ENCODE measurements at regions not wholly inside any gene's neighbourhood (a gene's known extent, or its start where the extent isn't known, plus 50 kb on each side); places are given as distances from the start of the nearest gene placed in this dataset.

DNA sequence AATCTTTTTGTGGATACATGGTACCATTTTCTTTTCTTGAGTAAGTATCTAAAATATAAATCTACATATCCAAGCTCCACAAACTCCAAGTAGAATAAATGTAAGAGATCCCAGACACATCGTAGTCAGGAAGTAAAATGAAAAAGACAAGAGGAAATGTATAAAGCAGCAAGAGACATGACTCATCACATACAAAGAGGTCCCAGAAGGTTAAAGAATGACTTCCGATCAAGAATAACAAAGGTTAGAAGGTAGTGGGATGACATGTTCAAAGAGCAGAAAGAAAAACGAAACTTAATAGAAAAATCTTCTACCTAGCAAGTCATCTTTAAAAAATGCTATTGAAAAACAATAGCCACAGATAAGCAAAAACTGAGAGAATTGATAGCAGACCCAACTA is 705.8 kb downstream of the NR2F2 start:
- Histone ChIP-seq H3K9ac (no peak overlapping the region), H3K4me3 (IDR thresholded peaks at IDR 0.05; ENCODE audit: insufficient read depth, low read depth, low read length) (no peak overlapping the region), H2AFZ (ENCODE audit: low read depth) (no peak overlapping the region), H3K4me1 (ENCODE audit: low read depth, poor library complexity, severe bottlenecking) (no peaks in the 10 kb centered on the region), H3K36me3 (ENCODE audit: insufficient read depth) (no peaks in the 10 kb centered on the region), H3K27ac (no peak overlapping the region), H3K4me2 (no peak overlapping the region), H3K79me2 (ENCODE audit: insufficient read depth, low read depth) (no peaks in the 10 kb centered on the region), H3K27me3 (ENCODE audit: insufficient read depth, low read depth) (no peaks in the 10 kb centered on the region), H4K20me1 (ENCODE audit: insufficient read depth) (no peaks in the 10 kb centered on the region)
- TF ChIP-seq, protein P1, sequence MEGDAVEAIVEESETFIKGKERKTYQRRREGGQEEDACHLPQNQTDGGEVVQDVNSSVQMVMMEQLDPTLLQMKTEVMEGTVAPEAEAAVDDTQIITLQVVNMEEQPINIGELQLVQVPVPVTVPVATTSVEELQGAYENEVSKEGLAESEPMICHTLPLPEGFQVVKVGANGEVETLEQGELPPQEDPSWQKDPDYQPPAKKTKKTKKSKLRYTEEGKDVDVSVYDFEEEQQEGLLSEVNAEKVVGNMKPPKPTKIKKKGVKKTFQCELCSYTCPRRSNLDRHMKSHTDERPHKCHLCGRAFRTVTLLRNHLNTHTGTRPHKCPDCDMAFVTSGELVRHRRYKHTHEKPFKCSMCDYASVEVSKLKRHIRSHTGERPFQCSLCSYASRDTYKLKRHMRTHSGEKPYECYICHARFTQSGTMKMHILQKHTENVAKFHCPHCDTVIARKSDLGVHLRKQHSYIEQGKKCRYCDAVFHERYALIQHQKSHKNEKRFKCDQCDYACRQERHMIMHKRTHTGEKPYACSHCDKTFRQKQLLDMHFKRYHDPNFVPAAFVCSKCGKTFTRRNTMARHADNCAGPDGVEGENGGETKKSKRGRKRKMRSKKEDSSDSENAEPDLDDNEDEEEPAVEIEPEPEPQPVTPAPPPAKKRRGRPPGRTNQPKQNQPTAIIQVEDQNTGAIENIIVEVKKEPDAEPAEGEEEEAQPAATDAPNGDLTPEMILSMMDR (conservative IDR thresholded peaks at IDR 0.05; ENCODE audit: low read depth, low read length): no peak

DNA sequence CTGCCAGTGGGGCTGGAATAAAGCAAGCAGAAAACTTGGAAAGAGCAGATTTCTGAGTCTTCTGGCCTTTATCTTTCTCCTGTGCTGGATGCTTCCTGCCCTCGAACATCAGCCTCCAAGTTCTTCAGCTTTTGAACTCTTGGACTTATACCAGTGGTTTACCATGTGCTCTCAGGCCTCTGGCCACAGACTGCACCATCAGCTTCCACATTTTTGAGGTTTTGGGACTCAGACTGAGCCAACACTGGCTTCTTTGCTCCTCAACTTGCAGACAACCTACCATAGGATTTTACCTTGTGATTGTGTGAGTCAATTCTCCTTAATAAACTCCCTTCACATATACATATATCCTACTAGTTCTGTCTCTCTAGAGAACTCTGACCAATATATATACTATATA is 706.6 kb downstream of the NR2F2 start:
- H3K27ac ChIP-seq: no peak overlapping the region
- H3K79me2 ChIP-seq (ENCODE audit: insufficient read depth, low read depth): no peaks in the 10 kb centered on the region
- TF ChIP-seq, protein P1 (conservative IDR thresholded peaks at IDR 0.05; ENCODE audit: low read depth, low read length): no peak
- no peaks in the 10 kb centered on the region for H3K36me3 ChIP-seq (ENCODE audit: insufficient read depth)
- H4K20me1 ChIP-seq (ENCODE audit: insufficient read depth): no peaks in the 10 kb centered on the region
- no peaks in the 10 kb centered on the region for H3K4me1 ChIP-seq (ENCODE audit: low read depth, poor library complexity, severe bottlenecking)
- no peak overlapping the region for H3K4me3 ChIP-seq (IDR thresholded peaks at IDR 0.05; ENCODE audit: insufficient read depth, low read depth, low read length)
- no peak overlapping the region for H3K4me2 ChIP-seq
- H2AFZ ChIP-seq (ENCODE audit: low read depth): no peak overlapping the region
- H3K9ac ChIP-seq: no peak overlapping the region
- H3K27me3 ChIP-seq (ENCODE audit: insufficient read depth, low read depth): no peaks in the 10 kb centered on the region

DNA sequence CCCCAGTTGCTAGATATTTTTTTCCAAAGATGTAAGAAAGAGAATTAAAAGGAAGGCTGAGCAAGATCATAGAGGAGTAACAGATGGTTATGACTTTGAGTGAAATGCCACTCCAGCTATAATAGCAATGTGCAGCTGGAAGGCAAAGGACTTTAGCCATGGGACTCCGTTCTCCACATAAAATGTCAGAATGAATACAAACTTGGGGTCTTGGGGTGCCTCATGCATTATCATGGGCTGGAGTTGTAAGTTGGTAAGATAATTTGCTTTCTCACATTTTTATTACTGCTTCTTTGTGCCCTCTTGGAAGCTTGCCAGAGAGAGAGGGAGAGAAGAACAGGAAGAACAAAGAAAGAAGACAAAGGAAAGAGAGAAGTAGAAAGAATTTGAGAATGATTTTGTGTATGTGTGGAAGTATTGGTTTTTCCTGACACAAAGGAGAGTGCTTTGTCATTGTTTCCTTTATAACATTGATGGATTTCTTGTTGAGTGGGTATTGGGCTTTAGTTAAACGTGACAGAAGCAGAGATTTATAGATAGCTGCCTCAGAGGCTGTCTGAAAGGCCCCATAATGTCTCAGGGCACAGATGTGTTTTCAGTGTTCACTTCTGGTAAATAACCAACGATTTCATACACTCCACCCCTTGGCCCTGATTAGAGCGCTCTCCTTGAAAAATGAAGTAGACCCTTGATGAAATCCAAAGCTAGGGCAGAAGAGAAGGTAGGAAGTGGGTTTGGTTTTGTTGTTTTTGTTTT is 715.3 kb downstream of the NR2F2 start:
- Histone ChIP-seq H4K20me1 (ENCODE audit: insufficient read depth) (no peaks in the 10 kb centered on the region), H3K27ac (no peak overlapping the region), H3K4me1 (ENCODE audit: low read depth, poor library complexity, severe bottlenecking) (no peaks in the 10 kb centered on the region), H3K9ac (no peak overlapping the region), H3K4me2 (no peak overlapping the region), H3K79me2 (ENCODE audit: insufficient read depth, low read depth) (no peaks in the 10 kb centered on the region), H3K4me3 (IDR thresholded peaks at IDR 0.05; ENCODE audit: insufficient read depth, low read depth, low read length) (no peak overlapping the region), H3K36me3 (ENCODE audit: insufficient read depth) (no peaks in the 10 kb centered on the region), H2AFZ (ENCODE audit: low read depth) (no peak overlapping the region), H3K27me3 (ENCODE audit: insufficient read depth, low read depth) (no peaks in the 10 kb centered on the region)
- TF ChIP-seq, protein P1 (conservative IDR thresholded peaks at IDR 0.05; ENCODE audit: low read depth, low read length): no peak

DNA sequence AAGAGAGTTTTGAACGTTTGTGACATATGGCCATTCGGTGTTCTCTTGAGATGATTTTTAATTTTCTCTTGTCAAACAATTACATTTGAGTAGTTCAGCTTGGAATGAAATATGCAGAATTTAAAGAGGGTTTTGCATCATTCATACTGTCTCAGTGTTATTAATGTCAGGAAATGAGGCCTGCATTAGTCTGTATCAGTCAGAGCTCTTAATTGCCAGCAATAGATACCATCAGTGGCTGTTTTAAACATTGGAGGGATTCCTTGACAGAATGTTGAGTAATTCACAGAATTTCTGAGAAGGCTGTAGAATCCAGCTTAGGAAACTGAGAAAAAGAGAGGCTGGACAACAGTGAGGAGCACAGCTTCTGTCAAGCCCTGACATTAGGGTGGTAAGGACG is 722.0 kb downstream of the NR2F2 start:
- no peak overlapping the region for H3K4me2 ChIP-seq
- H4K20me1 ChIP-seq (ENCODE audit: insufficient read depth): no peaks in the 10 kb centered on the region
- no peaks in the 10 kb centered on the region for H3K4me1 ChIP-seq (ENCODE audit: low read depth, poor library complexity, severe bottlenecking)
- no peak overlapping the region for H3K9ac ChIP-seq
- no peak overlapping the region for H3K27ac ChIP-seq
- no peaks in the 10 kb centered on the region for H3K36me3 ChIP-seq (ENCODE audit: insufficient read depth)
- no peaks in the 10 kb centered on the region for H3K27me3 ChIP-seq (ENCODE audit: insufficient read depth, low read depth)
- H3K79me2 ChIP-seq (ENCODE audit: insufficient read depth, low read depth): no peaks in the 10 kb centered on the region
- TF ChIP-seq, protein P1 (conservative IDR thresholded peaks at IDR 0.05; ENCODE audit: low read depth, low read length): no peak
- H2AFZ ChIP-seq (ENCODE audit: low read depth): no peak overlapping the region
- no peak overlapping the region for H3K4me3 ChIP-seq (IDR thresholded peaks at IDR 0.05; ENCODE audit: insufficient read depth, low read depth, low read length)

All from KMS-11 (cell line).